SK-N-SH (cell line): ENCODE measurements at regions not wholly inside any gene's neighbourhood (a gene's known extent, or its start where the extent isn't known, plus 50 kb on each side); places are given as distances from the start of the nearest gene placed in this dataset.

Experiments used
- FOXM1 ChIP-seq: IDR thresholded peaks from 2 replicates; pipeline ENCODE4 v1.4.0; 2012; ENCODE audit warnings: low read depth, mild to moderate bottlenecking
- GATA2 ChIP-seq: sonication (generic); formaldehyde crosslinking; IDR thresholded peaks from 2 replicates; pipeline ENCODE4 v1.5.0; 2020; ENCODE audit warnings: mild to moderate bottlenecking, missing genetic modification reagents
- NFIC ChIP-seq: IDR thresholded peaks from 2 replicates; pipeline ENCODE4 v1.4.0; 2012; ENCODE audit warnings: borderline replicate concordance
- POLR2AphosphoS5 ChIP-seq: IDR thresholded peaks from 2 replicates; pipeline ENCODE4 v1.6.1; 2012; ENCODE audit warnings: low read depth, low read length
- TF ChIP-seq, protein P1 (sequence below): IDR thresholded peaks from 2 replicates; pipeline ENCODE4 v1.4.0; 2012; ENCODE audit warnings: low read depth

DNA sequence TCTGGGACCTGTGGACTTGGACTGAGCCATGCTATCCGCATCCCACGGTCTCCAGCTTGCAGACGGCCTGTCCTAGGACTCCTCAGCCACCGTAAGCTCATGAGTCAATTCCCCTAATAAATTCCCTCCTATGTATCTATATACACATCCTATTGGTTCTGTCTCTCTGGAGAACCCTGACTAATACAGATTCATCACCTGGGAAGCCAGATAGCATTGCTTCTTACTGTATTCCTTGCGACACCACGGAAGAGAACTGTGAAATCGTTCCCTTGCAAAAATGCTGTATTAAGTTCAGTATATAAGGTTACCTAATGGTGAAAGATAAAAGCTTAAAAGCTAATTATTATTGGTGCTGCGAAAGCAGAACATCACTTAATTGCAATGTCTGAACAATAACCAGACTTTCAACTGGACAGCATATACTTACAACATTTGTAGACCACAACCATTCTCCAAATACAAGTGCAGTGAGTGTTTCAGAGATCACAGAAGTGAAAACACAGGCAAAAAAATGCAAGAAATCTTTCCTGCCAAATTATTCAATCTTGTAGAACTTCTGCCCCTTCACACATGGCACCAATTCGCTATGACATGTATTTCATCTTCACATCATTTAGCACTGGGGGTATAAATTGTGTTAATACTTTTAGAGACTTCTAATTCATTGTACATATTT, 352.9 kb downstream of the TXNL1 start:
- TF ChIP-seq POLR2AphosphoS5, result no peak
- no peak for TF ChIP-seq NFIC
- TF ChIP-seq GATA2 (CRISPR knock-in tag), result no peak
- TF ChIP-seq FOXM1, result no peak
- TF ChIP-seq, protein P1, sequence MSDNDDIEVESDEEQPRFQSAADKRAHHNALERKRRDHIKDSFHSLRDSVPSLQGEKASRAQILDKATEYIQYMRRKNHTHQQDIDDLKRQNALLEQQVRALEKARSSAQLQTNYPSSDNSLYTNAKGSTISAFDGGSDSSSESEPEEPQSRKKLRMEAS, result no peak
